Adrenal gland (tissue), 9 donors: ENCODE measurements at regions not wholly inside any gene's neighbourhood (a gene's known extent, or its start where the extent isn't known, plus 50 kb on each side); places are given as distances from the start of the nearest gene placed in this dataset.

Experiments used
- DNase-seq, 7 donors: peaks; one replicate each; pipeline ENCODE4 v3.0.0-alpha.2; 2019 to 2020
- H3K27ac ChIP-seq, 5 donors: fragments of 200-600 bp; sonication (generic) in 4 of 5; 1 replicate in 3 of 5; 2 replicates in 2 of 5; pipeline versions ENCODE4 v1.5.1 to v1.8.0; 2016 to 2020; ENCODE audit warnings: mild to moderate bottlenecking in 1 of 5
- H3K27me3 ChIP-seq: fragments of 200-600 bp; 2 replicates; pipeline ENCODE4 v1.8.0; 2021
- H3K36me3 ChIP-seq, 2 donors: fragments of 200-600 bp; replicated peaks in 1 of 2; 1 replicate in 1 of 2; 2 replicates in 1 of 2; pipeline versions ENCODE4 v1.5.1 to v1.8.0; 2018 to 2022
- H3K4me1 ChIP-seq, 2 donors: fragments of 200-600 bp; replicated peaks in 1 of 2; 1 replicate in 1 of 2; 2 replicates in 1 of 2; pipeline versions ENCODE4 v1.5.1 to v1.8.0; 2018 to 2021
- H3K4me3 ChIP-seq, 4 donors: fragments of 200-600 bp; sonication (generic) in 3 of 4; one replicate each; pipeline ENCODE4 v1.5.1; 2016 to 2018
- H3K9me3 ChIP-seq, 3 donors: fragments of 200-600 bp; sonication (generic) in 1 of 3; replicated peaks in 1 of 3; 1 replicate in 2 of 3; 2 replicates in 1 of 3; pipeline versions ENCODE4 v1.5.1 to v1.8.0; 2016 to 2021
- CTCF ChIP-seq, 6 experiments: fragments of 450-650 bp in 4 of 6; fragments of 200-600 bp in 2 of 6; sonication (generic) in 1 of 6; IDR thresholded peaks; 1 replicate in 5 of 6; 2 replicates in 1 of 6; pipeline versions ENCODE4 v1.5.1 to v1.8.0; 2016 to 2021; ENCODE audit warnings: antibody characterized with exemption in 6 of 6, mild to moderate bottlenecking in 2 of 6, moderate library complexity in 1 of 6
- POLR2A ChIP-seq, 2 donors: fragments of 450-650 bp; IDR thresholded peaks; one replicate each; pipeline ENCODE4 v1.6.1; 2017; ENCODE audit warnings: antibody characterized with exemption in 2 of 2, mild to moderate bottlenecking in 2 of 2, moderate library complexity in 1 of 2
- WGBS, 4 donors: extraction: QIAGEN DNeasy Blood & Tissue Kit in 2 of 4; methylation state at CpG; one replicate each; pipeline versions ENCODE4 v1.1.5 to v1.1.7; 2013 to 2017; 5-methylcytosine and 5-hydroxymethylcytosine counted together
- intact Hi-C, 2 donors: fragments of 100-400 bp; cut with DNase I; formaldehyde crosslinking; loops; one replicate each; pipeline versions ENCODE4 v1.14.1 to v1.15.0; 2022 to 2023
- donor health status: healthy with polysubstance abuse.
- donor health status: Bipolar disorder and iron deficiency.
- donor health status: DM: yes; HTN: yes; CAD: no.
- donor health status: DM: no; HTN: no; CAD: no.
- donor health status: DM: no; HTN: no; CAD: no.

DNA sequence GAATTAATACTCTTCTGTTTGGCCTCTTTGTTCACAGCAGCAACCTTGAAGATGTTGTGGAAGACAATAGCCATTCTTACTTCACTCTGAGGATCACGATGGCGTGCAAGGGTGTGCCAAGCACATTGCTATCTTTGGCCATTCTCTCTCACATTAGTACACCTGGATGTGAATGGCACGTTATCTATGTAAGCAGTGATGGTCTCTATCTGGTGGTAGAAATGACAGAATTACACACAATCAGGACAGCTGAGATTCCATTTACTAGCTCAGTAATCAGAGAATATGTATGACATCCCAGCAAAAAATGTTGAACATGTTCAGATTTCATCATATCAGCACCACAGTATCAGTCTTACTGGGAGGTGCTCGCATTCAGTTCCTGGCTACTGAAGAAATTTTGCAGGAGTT is 116.2 kb downstream of the LCA5 start:
- Histone ChIP-seq H3K36me3 (no peaks in the 10 kb centered on the region), H3K4me3 (no peak overlapping the region), H3K4me1 (peaks cover 0 to 6% of the 10 kb centered on the region in 2 donors), H3K9me3 (no peaks in the 10 kb centered on the region), H3K27ac (no peak overlapping the region), H3K27me3 (no peaks in the 10 kb centered on the region)
- TF ChIP-seq CTCF (IDR thresholded peaks at IDR 0.05): no peak
- no peak for TF ChIP-seq POLR2A (IDR thresholded peaks at IDR 0.05)
- 89 to 96% (median 92%) methylated on average over 4 of the region's 4 CpGs for WGBS, 4 donors
- intact Hi-C loops: no loop called here
- no peak for DNase-seq

DNA sequence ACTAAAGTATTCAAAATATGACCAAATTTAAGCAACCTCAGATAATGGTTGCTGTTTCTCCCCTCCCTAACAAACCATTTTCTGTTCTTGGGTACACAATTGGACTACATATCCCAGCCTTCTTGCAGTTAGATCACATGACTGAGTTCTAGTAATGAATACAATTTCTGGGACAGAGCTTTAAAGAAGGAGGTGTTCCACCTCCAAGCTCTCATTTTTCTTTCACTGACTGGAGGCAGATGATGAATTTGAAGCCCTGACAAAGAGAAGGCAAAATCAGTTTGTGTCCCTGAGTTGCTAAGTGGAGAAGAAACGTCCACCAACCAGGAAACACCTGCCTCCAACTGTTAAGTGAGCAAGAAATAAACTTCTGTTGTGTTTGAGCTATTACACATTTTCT is 117.2 kb downstream of the LCA5 start:
- H3K4me3 ChIP-seq: no peak overlapping the region
- no peak overlapping the region for H3K27ac ChIP-seq
- H3K9me3 ChIP-seq: no peaks in the 10 kb centered on the region
- H3K27me3 ChIP-seq: no peaks in the 10 kb centered on the region
- TF ChIP-seq CTCF (IDR thresholded peaks at IDR 0.05): no peak
- no peak for TF ChIP-seq POLR2A (IDR thresholded peaks at IDR 0.05)
- intact Hi-C loops: no loop called here
- 23 to 32% (median 31%) methylated on average over 1 of the region's 1 CpG for WGBS, 4 donors
- H3K36me3 ChIP-seq: no peaks in the 10 kb centered on the region
- peaks cover 0 to 6% of the 10 kb centered on the region in 2 donors for H3K4me1 ChIP-seq
- no peak for DNase-seq

GRCh38 chr6:79416931-79417330 is 120.3 kb downstream of the LCA5 start:
- Histone ChIP-seq H3K36me3 (no peaks in the 10 kb centered on the region), H3K9me3 (no peaks in the 10 kb centered on the region), H3K27me3 (no peaks in the 10 kb centered on the region), H3K27ac (no peak overlapping the region), H3K4me1 (peaks cover 0 to 3% of the 10 kb centered on the region in 2 donors), H3K4me3 (no peak overlapping the region)
- 30 to 60% (median 40%) methylated on average over 2 of the region's 2 CpGs for WGBS, 4 donors
- no peak for DNase-seq
- TF ChIP-seq POLR2A (IDR thresholded peaks at IDR 0.05) (no peak), CTCF (IDR thresholded peaks at IDR 0.05) (no peak)
- intact Hi-C loops: no loop called here

DNA sequence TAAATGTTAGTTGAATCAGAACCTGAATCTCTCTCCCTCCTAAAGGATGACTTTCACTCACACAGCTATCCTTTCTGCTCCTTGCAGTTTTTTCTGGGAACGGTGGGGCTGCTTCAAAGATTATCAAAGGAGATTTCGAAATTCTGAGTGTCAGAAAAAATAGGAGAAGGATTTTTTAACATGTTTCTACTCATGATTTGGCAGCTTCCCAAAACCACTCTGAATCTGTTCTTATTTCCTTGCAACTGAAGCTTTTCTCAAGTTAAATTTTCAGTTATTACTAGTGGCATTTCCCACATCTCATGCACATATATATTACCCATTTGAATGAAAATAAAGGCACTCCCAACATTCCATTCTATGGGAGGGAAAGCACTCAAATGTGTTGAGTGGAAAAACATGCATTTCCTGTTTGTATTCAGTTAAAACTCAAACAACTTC is 123.6 kb downstream of the LCA5 start:
- intact Hi-C loops: no loop called here
- Histone ChIP-seq H3K4me1 (no peaks in the 10 kb centered on the region), H3K27me3 (no peaks in the 10 kb centered on the region), H3K36me3 (no peaks in the 10 kb centered on the region), H3K4me3 (no peak overlapping the region), H3K9me3 (no peaks in the 10 kb centered on the region), H3K27ac (no peak overlapping the region)
- TF ChIP-seq POLR2A (IDR thresholded peaks at IDR 0.05) (no peak), CTCF (IDR thresholded peaks at IDR 0.05) (no peak)
- WGBS, 4 donors: 2 to 29% (median 18%) methylated on average over 2 of the region's 2 CpGs
- no peak for DNase-seq
